ENCODE measurements at regions not wholly inside any gene's neighbourhood (a gene's known extent, or its start where the extent isn't known, plus 50 kb on each side); places are given as distances from the start of the nearest gene placed in this dataset.

- TF ChIP-seq CTCF (conservative IDR thresholded peaks at IDR 0.05) = no peak
- 85 to 88% methylated on average over 6 of the region's 6 CpGs for WGBS, 2 experiments (ENCODE audit: insufficient coverage in 1 of 2, insufficient read length in 1 of 2)
- Mint-ChIP-seq H3K4me1 (peaks cover 3% of the 10 kb centered on the region), H3K27ac (no peak overlapping the region), H3K27me3 (ENCODE audit: insufficient read depth) (peaks cover 60% of the 10 kb centered on the region), H3K9me3 (no peaks in the 10 kb centered on the region), H3K36me3 (ENCODE audit: low read depth) (no peaks in the 10 kb centered on the region), H3K4me3 (no peak overlapping the region)
- Histone ChIP-seq H3K4me3 (ENCODE audit: low read length) (no peak overlapping the region), H3K9me3 (ENCODE audit: control insufficient read depth, low read length) (no peaks in the 10 kb centered on the region), H3K9ac (ENCODE audit: extremely low read depth, low read length, poor library complexity, severe bottlenecking) (no peak overlapping the region), H3K36me3 (ENCODE audit: control insufficient read depth, insufficient read depth, low read length) (no peaks in the 10 kb centered on the region), H3K27me3 (ENCODE audit: control insufficient read depth, insufficient read depth, low read length, poor library complexity, severe bottlenecking) (peaks cover 46% of the 10 kb centered on the region), H3K27ac (ENCODE audit: low read depth, low read length) (no peak overlapping the region), H3K4me1 (ENCODE audit: control insufficient read depth, insufficient read depth, low read length) (peaks cover 15% of the 10 kb centered on the region)
- DNase-seq = no peak
Observed at GRCh38 chr3:72331076-72331475, 517.2 kb downstream of the SHQ1 start.

GRCh38 chr3:72329354-72329753, 518.9 kb downstream of the SHQ1 start:
- no peaks in the 10 kb centered on the region for H3K9me3 Mint-ChIP-seq
- DNase-seq = no peak
- H3K9ac ChIP-seq (ENCODE audit: extremely low read depth, low read length, poor library complexity, severe bottlenecking) = no peak overlapping the region
- no peak overlapping the region for H3K27ac ChIP-seq (ENCODE audit: low read depth, low read length)
- H3K4me1 ChIP-seq (ENCODE audit: control insufficient read depth, insufficient read depth, low read length) = peaks cover 3% of the 10 kb centered on the region
- H3K4me3 ChIP-seq (ENCODE audit: low read length) = no peak overlapping the region
- no peaks in the 10 kb centered on the region for H3K36me3 Mint-ChIP-seq (ENCODE audit: low read depth)
- H3K36me3 ChIP-seq (ENCODE audit: control insufficient read depth, insufficient read depth, low read length) = no peaks in the 10 kb centered on the region
- H3K4me3 Mint-ChIP-seq = no peak overlapping the region
- no peak for TF ChIP-seq CTCF (conservative IDR thresholded peaks at IDR 0.05)
- peaks cover 60% of the 10 kb centered on the region for H3K27me3 Mint-ChIP-seq (ENCODE audit: insufficient read depth)
- 63 to 76% methylated on average over 3 to 10 of the region's 10 CpGs for WGBS, 2 experiments (ENCODE audit: insufficient coverage in 1 of 2, insufficient read length in 1 of 2)
- H3K27me3 ChIP-seq (ENCODE audit: control insufficient read depth, insufficient read depth, low read length, poor library complexity, severe bottlenecking) = peaks cover 46% of the 10 kb centered on the region
- no peaks in the 10 kb centered on the region for H3K9me3 ChIP-seq (ENCODE audit: control insufficient read depth, low read length)
- peaks cover 3% of the 10 kb centered on the region for H3K4me1 Mint-ChIP-seq
- no peak overlapping the region for H3K27ac Mint-ChIP-seq

- H3K9me3 Mint-ChIP-seq = no peaks in the 10 kb centered on the region
Observed at GRCh38 chr3:72328755-72329277, 519.4 kb downstream of the SHQ1 start.

More at GRCh38 chr3:72328755-72329277, 519.4 kb downstream of the SHQ1 start:
- no peaks in the 10 kb centered on the region for H3K36me3 Mint-ChIP-seq (ENCODE audit: low read depth)
- no peaks in the 10 kb centered on the region for H3K9me3 ChIP-seq (ENCODE audit: control insufficient read depth, low read length)
- H3K4me1 Mint-ChIP-seq = peaks cover 3% of the 10 kb centered on the region
- peaks cover 46% of the 10 kb centered on the region for H3K27me3 ChIP-seq (ENCODE audit: control insufficient read depth, insufficient read depth, low read length, poor library complexity, severe bottlenecking)
- H3K27ac ChIP-seq (ENCODE audit: low read depth, low read length) = no peak overlapping the region
- 88 to 92% methylated on average over 4 to 6 of the region's 6 CpGs for WGBS, 2 experiments (ENCODE audit: insufficient coverage in 1 of 2, insufficient read length in 1 of 2)
- no peak for DNase-seq
- H3K36me3 ChIP-seq (ENCODE audit: control insufficient read depth, insufficient read depth, low read length) = no peaks in the 10 kb centered on the region
- no peak overlapping the region for H3K4me3 ChIP-seq (ENCODE audit: low read length)
- peaks cover 3% of the 10 kb centered on the region for H3K4me1 ChIP-seq (ENCODE audit: control insufficient read depth, insufficient read depth, low read length)
- H3K9ac ChIP-seq (ENCODE audit: extremely low read depth, low read length, poor library complexity, severe bottlenecking) = no peak overlapping the region
- no peak overlapping the region for H3K4me3 Mint-ChIP-seq
- TF ChIP-seq CTCF (conservative IDR thresholded peaks at IDR 0.05) = no peak
- no peak overlapping the region for H3K27ac Mint-ChIP-seq
- peaks cover 57% of the 10 kb centered on the region for H3K27me3 Mint-ChIP-seq (ENCODE audit: insufficient read depth)
